Eye (tissue), 1 donor: ENCODE measurements at regions not wholly inside any gene's neighbourhood (a gene's known extent, or its start where the extent isn't known, plus 50 kb on each side); places are given as distances from the start of the nearest gene placed in this dataset.

Experiments
- DNase-seq: peaks from one replicate; pipeline ENCODE4 v3.0.0-alpha.2; 2015

DNA sequence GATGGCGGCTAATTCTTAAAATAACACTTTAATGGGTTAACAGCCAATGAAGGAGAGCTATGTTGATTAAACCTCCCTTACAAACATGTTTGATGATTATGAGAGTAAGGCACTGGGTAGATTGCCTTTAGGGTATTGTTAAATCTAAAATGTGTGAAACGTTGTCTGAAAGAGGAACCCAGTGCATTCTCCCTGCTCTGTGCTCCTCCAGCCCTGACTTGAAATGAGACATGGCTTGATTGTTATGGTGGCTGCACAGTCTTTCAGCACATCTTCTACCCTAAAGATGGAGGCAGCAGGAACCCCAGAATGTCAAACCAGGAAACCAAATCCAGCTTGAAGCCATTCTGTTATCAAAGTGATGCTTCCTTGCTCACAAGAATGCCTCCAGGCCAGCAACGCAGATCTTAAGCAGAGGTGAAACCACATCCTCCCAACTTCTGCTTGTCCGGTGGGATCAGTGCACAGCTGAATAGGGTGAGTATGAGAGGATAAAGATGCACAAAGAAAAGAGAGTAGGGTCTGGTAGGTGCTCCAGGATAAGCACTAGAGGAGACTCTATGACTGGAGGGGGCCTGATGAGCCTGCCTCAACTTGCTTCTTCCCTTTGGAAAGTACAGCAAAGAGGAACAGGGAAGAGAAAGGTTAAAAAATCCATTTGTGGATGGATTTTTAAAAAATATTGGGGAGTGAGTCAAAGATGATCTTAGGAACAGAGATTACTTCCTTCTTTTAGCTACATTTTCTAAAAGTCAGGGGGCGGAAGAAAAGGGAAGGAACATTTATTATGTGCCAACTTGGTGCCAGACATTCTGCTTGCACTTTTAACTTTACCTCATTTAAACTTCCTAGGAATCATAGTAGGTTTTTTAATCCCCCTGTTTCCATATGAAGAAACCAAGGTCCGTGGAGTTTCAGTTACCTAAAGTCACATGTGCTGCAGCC is 523.0 kb downstream of the TXNL1 start:
- DNase-seq, result no peak

GRCh38 chr18:56112984-56113383 is 525.0 kb upstream of the TCF4 start:
- no peak for DNase-seq

DNA sequence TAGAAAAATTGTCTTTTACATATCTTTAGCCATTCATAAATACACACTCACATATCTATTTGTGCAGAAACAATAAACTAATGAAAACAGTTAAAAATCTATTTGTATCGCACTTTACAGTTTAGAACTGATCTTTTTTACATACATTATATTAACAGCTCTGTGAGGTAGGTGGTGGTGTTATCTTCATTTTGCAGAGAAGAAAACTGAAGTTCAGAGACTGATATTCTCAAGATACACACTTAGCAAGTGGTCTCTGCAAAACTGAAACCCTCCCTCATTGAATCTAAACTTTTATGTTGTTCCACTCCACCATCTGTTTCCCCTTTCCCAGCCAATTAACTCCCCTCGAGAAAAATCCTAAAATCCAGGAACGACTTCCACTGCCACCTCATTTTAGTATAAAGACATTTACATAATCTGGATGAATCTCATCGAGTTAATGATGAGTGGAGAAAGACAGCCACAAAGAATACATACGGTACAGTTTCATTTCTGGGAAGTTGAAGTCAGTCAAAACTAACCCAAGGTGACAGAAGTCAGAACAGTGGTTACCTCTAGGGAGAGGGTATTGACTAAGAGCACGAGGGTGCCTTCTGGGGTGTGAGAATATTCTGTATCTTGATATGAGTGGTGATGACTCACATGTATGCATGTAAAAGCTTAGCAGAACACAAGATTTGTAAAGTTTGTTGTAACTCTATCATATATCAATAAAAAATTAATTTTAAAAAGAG is 524.2 kb upstream of the TCF4 start:
- peak; percentile 48 for DNase-seq

DNA sequence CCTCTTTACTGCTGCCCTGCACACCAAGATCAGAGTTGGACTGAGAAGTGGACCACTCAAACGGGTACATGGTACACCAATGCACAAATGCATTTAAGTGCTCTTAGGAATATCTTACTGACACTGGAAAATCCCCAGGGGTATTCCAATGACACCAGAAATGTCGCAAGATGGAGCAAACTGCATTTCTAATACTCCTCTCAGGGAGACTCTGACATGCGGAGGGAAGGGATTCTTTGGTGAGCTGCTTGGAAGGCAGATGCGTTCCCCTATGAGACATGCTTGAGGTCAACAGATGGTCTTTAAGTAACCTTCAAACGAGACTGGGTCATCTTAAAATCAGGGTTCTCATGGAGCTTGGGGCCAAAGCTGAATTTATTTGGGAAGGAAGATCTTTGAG is 521.8 kb upstream of the TCF4 start:
- peak; percentile 35 for DNase-seq

DNA sequence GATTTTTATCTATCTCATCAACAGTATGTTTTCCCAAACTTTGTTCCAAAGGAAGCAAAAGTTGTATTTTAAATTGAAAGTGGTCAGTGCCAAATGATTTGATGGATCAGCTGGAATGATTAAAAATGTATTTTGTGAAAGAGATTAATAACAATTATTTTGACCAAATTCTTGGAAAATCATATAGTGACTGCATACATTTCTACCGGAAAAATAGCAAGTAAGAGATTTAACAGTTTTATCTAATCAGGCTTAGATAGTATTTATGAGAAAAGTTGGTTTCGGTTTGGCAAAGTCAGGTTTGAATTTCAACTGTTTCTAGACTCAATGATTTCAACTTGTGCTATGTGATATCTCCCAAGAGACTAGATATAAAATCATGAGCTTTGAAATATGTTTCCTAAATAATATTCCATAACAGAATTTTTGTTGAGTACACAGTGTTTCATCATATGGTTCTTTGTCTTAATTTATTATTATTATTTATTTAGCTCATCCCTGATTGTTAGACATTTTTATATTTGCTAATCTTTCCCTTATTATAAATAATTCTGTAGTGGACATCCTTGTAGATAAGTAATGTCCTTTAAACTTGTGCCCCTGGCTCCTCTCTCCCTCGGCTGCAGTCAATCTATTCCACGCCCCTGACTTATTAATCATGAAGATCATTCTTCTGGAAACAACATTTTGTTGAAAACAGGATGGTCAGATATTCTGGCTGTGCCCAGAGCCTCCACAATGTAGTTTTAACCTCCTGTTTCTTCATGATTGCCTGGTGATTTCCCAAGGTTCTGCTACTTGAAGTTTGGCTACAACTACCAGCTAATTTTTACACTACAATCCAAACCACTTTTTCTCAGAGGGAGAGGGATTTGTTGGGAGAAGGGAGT is 520.7 kb upstream of the TCF4 start:
- no peak for DNase-seq

DNA sequence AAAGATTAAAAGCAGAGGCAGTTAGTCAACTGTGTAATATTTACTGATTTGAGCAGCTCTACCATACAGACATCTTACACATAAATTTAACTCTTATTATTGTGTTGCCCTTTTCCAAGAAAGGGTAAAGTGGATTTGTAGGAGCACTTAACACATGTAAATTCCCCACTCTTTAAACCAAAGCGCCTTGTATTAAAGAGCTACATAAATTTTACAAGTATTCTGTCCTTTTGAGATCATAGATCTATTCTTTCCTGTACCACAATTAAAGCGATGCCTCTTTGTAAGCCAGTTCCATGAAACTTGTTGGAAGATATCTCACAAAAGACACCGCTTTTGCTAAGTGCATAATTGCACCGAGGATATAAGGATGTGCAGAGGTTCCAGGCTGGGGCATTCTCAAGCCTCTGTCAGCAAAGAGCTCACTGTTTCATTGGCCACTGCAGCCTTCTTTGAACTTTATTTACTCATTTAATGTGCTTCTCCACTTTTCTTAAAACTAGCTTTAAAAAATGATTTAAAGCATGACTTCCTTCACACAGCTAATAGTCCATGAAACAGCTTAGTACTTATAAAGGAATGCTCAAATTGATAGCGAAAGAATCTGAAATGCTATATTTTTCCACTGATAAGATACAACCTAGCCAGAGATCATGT is 520.0 kb upstream of the TCF4 start:
- DNase-seq, result no peak

GRCh38 chr18:56100090-56100722 is 512.2 kb upstream of the TCF4 start:
- DNase-seq, result no peak

GRCh38 chr18:56097621-56098020 is 509.6 kb upstream of the TCF4 start:
- DNase-seq, result no peak

DNA sequence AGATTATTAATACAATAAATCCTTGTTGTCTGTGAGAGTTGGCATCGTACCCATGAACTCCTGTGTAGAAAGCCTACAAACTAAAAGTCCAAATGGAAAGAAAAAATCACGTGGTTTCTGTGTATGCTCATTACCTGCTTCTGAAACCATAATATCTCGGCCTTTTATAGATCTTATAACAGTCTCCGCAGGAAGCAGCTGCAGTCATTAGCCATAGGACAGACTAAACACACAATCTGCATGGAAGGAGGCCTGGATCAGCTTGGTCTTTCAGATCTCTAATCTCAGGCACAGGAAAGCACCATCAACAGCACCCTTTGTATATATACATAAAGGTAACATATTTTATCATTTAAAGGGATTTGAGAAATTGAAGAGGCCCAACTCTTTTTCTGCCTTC is 508.9 kb upstream of the TCF4 start:
- DNase-seq, result no peak

DNA sequence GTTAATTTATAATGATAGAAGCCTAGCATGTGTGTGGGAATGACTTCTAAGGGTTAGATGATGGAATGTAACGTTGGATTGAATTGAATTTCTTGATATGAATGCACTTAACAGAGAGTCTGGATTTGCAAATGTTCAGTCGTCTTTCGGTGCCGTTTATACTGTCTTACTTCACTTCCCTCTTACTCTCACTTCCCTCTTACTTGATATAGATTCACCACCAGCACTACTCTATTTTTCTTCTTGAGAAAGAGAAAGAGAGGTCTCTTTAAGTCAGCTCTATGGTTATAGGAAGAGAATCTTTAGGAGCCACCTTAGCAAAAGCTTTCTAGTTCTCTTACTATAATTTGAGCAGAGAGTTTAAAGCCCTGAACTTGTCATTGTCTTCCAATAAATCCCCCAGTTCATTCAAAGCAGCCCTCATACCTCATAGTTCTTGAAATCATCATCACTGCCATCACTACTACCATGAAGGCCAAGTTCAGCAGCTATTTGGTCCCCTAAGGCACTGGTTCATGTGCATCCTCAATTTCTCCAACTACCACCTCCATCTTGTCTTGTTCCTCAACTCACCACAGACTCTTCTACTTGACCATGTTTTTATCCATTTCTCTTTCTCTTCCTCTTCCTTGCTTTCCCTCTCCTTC is 501.7 kb upstream of the TCF4 start:
- DNase-seq, result no peak

- DNase-seq, result no peak
Observed at GRCh38 chr18:56086786-56087185, 498.8 kb upstream of the TCF4 start.

GRCh38 chr18:56086176-56086575 is 498.2 kb upstream of the TCF4 start:
- no peak for DNase-seq

- no peak for DNase-seq
Observed at GRCh38 chr18:56085551-56085950, 497.6 kb upstream of the TCF4 start.

DNA sequence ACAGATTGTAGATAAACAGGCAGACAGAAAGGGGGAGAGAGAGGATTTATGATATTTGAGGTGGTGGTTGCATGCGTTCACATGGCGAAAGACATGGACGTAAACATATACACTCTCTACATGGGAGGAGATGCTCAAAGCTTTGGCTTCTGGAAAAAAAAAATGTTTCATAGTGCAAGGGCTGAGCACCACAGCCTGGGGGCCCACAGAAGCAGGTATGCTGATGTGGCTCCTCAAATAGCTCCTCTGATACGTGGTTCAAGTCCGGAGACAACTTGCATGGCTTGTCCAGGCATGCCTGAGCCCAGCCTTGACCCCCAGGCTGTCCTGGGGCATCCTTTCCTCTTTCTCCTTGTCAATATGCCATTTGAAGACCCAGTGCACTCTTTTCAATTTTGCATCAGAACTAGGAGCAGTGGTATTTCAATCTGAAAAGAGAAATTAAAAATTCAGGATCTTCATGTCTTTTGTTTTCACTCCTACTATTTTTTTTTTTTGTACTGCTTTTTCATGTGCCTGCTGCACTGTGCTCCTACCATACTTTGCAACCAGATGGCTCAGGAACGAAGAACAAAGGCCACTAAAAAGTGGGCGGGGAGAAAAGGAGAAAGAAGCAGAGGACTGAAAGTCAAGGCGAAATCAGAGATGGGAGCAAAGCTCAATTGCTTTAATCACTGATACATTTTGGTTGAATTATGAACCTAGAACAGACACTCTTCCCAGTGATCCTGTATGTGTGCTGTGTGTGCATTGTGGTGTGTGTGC is 495.7 kb upstream of the TCF4 start:
- DNase-seq, result no peak

DNA sequence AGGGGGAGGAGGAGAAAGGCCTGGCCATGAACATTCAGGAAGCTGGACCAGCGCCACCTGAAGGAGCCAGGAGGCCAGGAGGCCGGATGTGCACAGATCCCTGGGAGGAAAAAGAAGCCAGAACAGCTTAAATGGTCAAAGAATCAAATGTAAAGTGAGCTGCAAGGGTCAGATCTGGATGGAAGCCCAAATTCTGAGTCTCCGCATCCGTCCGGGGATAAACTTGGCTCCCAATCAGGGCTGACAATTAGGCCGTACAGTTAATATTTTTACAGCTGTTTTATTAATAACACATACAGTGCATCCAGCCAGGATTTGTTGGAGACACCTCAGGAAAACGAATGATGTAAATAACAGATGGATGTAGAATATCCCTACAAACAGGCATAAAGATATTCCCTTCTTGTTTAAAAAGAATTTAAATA is 495.1 kb upstream of the TCF4 start:
- DNase-seq, result peak; percentile 74

DNA sequence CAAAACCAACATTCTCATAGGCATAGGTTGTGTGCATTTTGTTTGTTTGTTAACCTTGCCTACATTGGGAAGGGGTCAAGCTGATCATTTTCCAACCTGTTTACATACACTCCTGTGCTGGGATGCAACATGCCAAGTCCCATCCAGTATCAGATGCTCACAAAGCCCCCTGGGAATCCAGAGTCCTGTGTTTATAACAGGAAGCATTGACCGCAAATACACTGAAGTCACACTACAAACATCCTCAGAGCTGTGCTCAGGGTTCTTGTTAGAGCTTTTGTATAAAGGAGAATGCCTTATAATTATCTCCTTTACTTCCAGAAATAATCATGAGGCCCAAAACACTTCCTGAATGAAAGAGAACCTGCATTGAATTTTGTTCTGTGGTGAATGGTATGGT is 488.7 kb upstream of the TCF4 start:
- peak; percentile 61 for DNase-seq

DNA sequence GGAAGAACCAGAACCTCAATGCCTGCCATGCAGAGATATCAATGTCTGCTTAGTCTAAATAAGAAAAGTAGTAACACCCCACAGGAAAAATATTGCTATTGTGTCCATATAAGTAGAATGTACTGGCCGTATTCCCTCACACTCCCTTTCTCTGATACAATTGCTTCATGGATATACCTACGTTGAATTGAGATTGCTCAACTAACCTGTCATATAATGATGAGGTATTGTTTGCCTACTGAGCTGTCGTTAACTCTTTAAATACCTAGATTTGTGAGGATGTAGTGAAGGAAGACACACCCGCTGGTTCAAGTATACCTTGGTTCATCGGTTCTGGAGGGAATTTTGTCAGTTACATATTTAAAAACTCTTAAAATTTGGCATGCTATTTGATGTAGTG is 480.7 kb upstream of the TCF4 start:
- DNase-seq, result no peak

- DNase-seq, result peak; percentile 48
Observed at GRCh38 chr18:56067969-56068671, 480.1 kb upstream of the TCF4 start.

DNA sequence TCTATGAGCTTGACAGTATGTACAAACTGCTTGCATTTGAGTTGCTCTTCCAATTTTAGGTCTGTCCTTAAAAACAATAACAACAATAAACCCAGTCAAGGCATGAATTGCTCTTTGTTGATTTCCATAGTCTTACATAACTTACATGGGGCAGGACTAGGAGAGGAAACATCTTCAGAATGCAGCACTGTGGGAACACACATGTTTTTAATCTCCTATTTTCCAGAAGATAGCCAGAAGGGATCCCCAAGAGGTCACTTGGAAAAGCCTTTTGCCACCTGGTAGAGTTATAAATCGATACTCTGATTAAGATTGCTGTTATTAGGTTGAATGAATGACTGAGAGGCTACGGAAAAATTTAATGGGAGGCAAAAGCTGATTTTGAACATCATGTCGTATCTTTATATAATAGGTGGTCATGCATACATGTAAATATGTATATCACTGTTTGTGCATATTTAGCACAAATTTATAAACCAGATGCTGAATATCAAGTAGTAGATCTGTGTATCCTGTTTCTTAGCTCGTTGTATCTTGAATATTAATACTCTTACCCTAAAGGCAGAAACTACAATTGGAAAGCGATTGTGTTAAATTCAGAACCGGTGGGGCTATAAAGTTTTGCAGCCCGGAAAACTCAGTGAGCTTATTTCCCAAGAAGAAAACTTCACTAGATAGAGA is 479.4 kb upstream of the TCF4 start:
- DNase-seq, result peak; percentile 32
